Neutrophil (primary cell): ENCODE measurements at regions not wholly inside any gene's neighbourhood (a gene's known extent, or its start where the extent isn't known, plus 50 kb on each side); places are given as distances from the start of the nearest gene placed in this dataset.

Experiments
- H3K27ac ChIP-seq: fragments of 200-600 bp; sonication (generic); 2 replicates; pipeline ENCODE4 v1.5.1; 2016; ENCODE audit warnings: mild to moderate bottlenecking, moderate library complexity
- H3K27me3 ChIP-seq: fragments of 200-600 bp; sonication (generic); 2 replicates; pipeline ENCODE4 v1.6.0; 2016; ENCODE audit warnings: mild to moderate bottlenecking
- H3K36me3 ChIP-seq: fragments of 200-600 bp; sonication (generic); 2 replicates; pipeline ENCODE4 v1.5.1; 2017
- H3K4me1 ChIP-seq, 2 experiments: fragments of 200-600 bp in 1 of 2; sonication (generic) in 1 of 2; 1 replicate in 1 of 2; 2 replicates in 1 of 2; pipeline versions ENCODE4 v1.5.1 to v1.6.1; 2013 to 2016; ENCODE audit warnings: low read depth in 1 of 2, low read length in 1 of 2, mild to moderate bottlenecking in 1 of 2, moderate library complexity in 1 of 2; ENCODE audit not compliant: control insufficient read depth in 1 of 2, insufficient read depth in 1 of 2
- H3K4me3 ChIP-seq, 2 experiments: fragments of 200-600 bp in 1 of 2; sonication (generic) in 1 of 2; 1 replicate in 1 of 2; 2 replicates in 1 of 2; pipeline ENCODE4 v1.5.1; 2013 to 2016; ENCODE audit warnings: low read depth in 1 of 2, low read length in 1 of 2, mild to moderate bottlenecking in 1 of 2, moderate library complexity in 1 of 2
- H3K9me3 ChIP-seq: fragments of 200-600 bp; sonication (generic); 2 replicates; pipeline ENCODE4 v1.5.1; 2016
- CTCF ChIP-seq: fragments of 200-600 bp; sonication (generic); IDR thresholded peaks from 2 replicates; pipeline ENCODE4 v1.5.1; 2016; ENCODE audit warnings: antibody characterized with exemption

- no peak overlapping the region for H3K4me3 ChIP-seq
- H3K36me3 ChIP-seq: no peaks in the 10 kb centered on the region
- H3K9me3 ChIP-seq: no peaks in the 10 kb centered on the region
- no peak overlapping the region for H3K27ac ChIP-seq
- H3K4me1 ChIP-seq: no peaks in the 10 kb centered on the region
- H3K27me3 ChIP-seq: peaks cover 9% of the 10 kb centered on the region
- no peak for TF ChIP-seq CTCF
Observed at GRCh38 chr4:152109531-152110509, 349.0 kb upstream of the GATB start.

DNA sequence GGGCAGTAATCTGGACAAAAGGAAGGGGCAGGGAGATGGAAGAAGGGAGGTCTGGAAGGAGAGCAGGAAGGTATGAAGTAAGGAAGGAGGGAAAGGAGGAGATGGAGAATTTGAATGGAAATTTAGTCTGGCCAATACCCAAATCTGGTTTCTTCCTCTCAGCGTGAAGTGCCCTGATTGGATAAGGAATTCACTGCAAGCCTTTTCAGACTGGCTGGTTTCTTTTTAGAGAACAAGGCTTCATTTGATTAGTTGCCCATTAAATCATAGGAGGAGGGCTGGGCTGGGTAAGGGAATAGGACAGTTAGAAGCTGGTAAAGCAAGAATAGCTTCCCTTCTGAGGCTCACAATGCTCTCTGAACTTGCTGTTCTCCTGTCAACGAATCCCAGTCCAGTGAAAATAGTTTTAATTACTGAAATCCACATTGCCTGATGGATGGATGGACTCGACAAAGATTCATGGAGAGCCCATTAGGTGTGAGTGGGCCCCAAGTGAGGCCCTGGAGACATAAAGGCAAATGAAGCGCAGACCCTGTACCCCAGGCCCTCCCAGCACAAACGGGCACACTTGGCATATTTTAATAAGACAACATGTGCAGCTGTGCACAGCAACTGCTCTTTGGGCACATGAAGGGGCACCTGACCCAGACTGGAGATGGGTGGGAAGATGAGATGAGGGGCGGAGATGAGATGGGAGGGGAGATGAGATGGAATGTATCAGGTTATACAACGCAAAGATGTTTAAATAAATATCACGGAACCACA is 347.1 kb upstream of the GATB start:
- TF ChIP-seq CTCF: no peak
- peaks cover 9% of the 10 kb centered on the region for H3K27me3 ChIP-seq
- H3K27ac ChIP-seq: no peak overlapping the region
- H3K4me1 ChIP-seq: no peaks in the 10 kb centered on the region
- H3K36me3 ChIP-seq: no peaks in the 10 kb centered on the region
- no peak overlapping the region for H3K4me3 ChIP-seq
- no peaks in the 10 kb centered on the region for H3K9me3 ChIP-seq

DNA sequence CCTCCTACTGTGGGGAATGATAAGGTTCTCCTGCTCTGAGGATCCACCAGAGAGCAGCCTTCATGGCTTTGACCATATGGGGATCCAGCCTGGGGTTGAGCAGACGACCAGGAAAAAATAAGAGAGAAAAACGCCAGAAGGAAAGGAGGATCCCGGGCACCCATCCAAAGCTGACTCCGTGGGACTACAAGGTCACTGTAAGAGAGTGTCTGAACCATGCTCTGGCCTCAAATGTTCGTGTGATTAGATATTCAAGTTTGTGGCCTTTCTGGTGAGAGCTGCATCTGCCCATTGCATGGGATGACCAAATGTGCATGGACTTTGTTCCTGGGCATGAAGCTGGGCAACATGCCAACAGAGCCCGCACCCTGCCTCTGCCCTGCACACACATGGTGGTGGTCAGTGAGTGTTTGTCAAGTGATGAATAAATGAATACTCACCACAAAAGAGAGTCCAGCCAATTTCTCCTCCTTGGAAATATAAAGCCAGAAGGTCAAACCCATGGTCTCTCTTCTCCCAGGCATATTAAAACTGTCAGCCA is 346.0 kb upstream of the GATB start:
- no peaks in the 10 kb centered on the region for H3K9me3 ChIP-seq
- peaks cover 9% of the 10 kb centered on the region for H3K27me3 ChIP-seq
- H3K27ac ChIP-seq: no peak overlapping the region
- H3K36me3 ChIP-seq: no peaks in the 10 kb centered on the region
- no peaks in the 10 kb centered on the region for H3K4me1 ChIP-seq
- H3K4me3 ChIP-seq: no peak overlapping the region
- TF ChIP-seq CTCF: no peak

- H3K36me3 ChIP-seq: no peaks in the 10 kb centered on the region
- no peak overlapping the region for H3K27ac ChIP-seq
- H3K4me3 ChIP-seq: no peak overlapping the region
- H3K9me3 ChIP-seq: no peaks in the 10 kb centered on the region
- no peaks in the 10 kb centered on the region for H3K4me1 ChIP-seq
- H3K27me3 ChIP-seq: peaks cover 9% of the 10 kb centered on the region
- no peak for TF ChIP-seq CTCF
Observed at GRCh38 chr4:152106113-152106763, 345.4 kb upstream of the GATB start.

DNA sequence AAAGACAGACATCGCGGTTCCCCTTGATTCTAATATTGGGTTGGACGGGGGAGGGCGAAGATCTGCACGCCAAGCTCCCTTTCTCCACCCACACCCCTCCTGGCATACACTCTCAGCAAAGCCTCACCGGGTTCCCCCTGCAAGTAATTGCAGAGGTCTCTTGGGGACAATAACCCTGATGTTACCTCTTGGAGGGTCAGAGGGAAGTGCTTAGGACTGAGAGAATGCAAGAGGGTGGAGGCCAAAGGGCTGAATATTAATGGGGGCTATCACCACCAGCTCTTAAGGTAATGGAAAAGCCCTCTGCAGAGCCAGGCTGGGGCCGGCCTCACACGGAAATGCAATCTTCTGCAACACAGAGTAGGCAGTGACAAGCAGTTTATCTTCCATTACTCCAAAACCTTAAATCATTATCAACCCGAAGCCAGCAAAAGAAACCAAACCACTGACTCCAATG is 344.1 kb upstream of the GATB start:
- no peaks in the 10 kb centered on the region for H3K4me1 ChIP-seq
- H3K9me3 ChIP-seq: no peaks in the 10 kb centered on the region
- peaks cover 9% of the 10 kb centered on the region for H3K27me3 ChIP-seq
- H3K36me3 ChIP-seq: no peaks in the 10 kb centered on the region
- H3K27ac ChIP-seq: no peak overlapping the region
- no peak for TF ChIP-seq CTCF
- H3K4me3 ChIP-seq: no peak overlapping the region
